NCI-H128 (cell line): ENCODE measurements at regions not wholly inside any gene's neighbourhood (a gene's known extent, or its start where the extent isn't known, plus 50 kb on each side); places are given as distances from the start of the nearest gene placed in this dataset.
"Not testable (repeated sequence)": the region's sequence is repeated elsewhere in the genome, so short reads cannot be mapped to it uniquely, and the experiment has no call there.

Experiments used
- DNase-seq: peaks from one replicate; lab custom pipeline; 2025; ENCODE audit not compliant: unreplicated experiment; lab: John Stamatoyannopoulos, UW

- not testable (repeated sequence) for DNase-seq
These were observed 74.0 kb downstream of the TMEM121 start for GRCh38 chr14:105600195-105600938.

- no peak for DNase-seq
These were observed 74.6 kb downstream of the TMEM121 start for GRCh38 chr14:105600939-105601359.

GRCh38 chr14:105601360-105602242, 75.2 kb downstream of the TMEM121 start:
- DNase-seq, result no peak

- DNase-seq, result no peak
These were observed 75.9 kb downstream of the TMEM121 start for GRCh38 chr14:105602243-105602750.

GRCh38 chr14:105602799-105603793, 76.7 kb downstream of the TMEM121 start:
- no peak for DNase-seq

GRCh38 chr14:105604531-105605463, 78.4 kb downstream of the TMEM121 start:
- not testable (repeated sequence) for DNase-seq

GRCh38 chr14:105605464-105606304, 79.3 kb downstream of the TMEM121 start:
- DNase-seq, result no peak

- not testable (repeated sequence) for DNase-seq
These were observed 80.1 kb downstream of the TMEM121 start for GRCh38 chr14:105606305-105606975.

GRCh38 chr14:105607025-105607424, 80.6 kb downstream of the TMEM121 start:
- DNase-seq, result not testable (repeated sequence)

- DNase-seq, result not testable (repeated sequence)
These were observed 88.6 kb downstream of the TMEM121 start for GRCh38 chr14:105614987-105615386.

- DNase-seq, result not testable (repeated sequence)
These were observed 89.8 kb downstream of the TMEM121 start for GRCh38 chr14:105615986-105616801.

GRCh38 chr14:105616802-105617192, 90.4 kb downstream of the TMEM121 start:
- no peak for DNase-seq

- DNase-seq, result no peak
These were observed 90.9 kb downstream of the TMEM121 start for GRCh38 chr14:105617201-105617777.

GRCh38 chr14:105617805-105618204, 91.4 kb downstream of the TMEM121 start:
- DNase-seq, result not testable (repeated sequence)

GRCh38 chr14:105619324-105619723, 92.9 kb downstream of the TMEM121 start:
- DNase-seq, result not testable (repeated sequence)

GRCh38 chr14:105620178-105620864, 93.9 kb downstream of the TMEM121 start:
- not testable (repeated sequence) for DNase-seq
